Activated T-helper 17 cell treated with anti-CD3 and anti-CD28 coated beads, Interleukin-2, amount 50 U/mL, for 72 hours (primary cell): ENCODE measurements at regions not wholly inside any gene's neighbourhood (a gene's known extent, or its start where the extent isn't known, plus 50 kb on each side); places are given as distances from the start of the nearest gene placed in this dataset.
"Not testable (repeated sequence)": the region's sequence is repeated elsewhere in the genome, so short reads cannot be mapped to it uniquely, and the experiment has no call there.

Source experiments
- ATAC-seq: fragments of 150-1000 bp; cut with Tn5 transposase; replicated peaks from 2 replicates; pipeline ENCODE4 v1.10.0; 2021; ENCODE audit warnings: mild to moderate bottlenecking, moderate library complexity
- H3K27ac Mint-ChIP-seq: one replicate; pipeline ENCODE4 v1.8.0; 2022; ENCODE audit warnings: mixed read lengths
- H3K27me3 Mint-ChIP-seq: one replicate; pipeline ENCODE4 v1.8.0; 2022; ENCODE audit warnings: mixed read lengths
- H3K36me3 Mint-ChIP-seq: one replicate; pipeline ENCODE4 v1.8.0; 2022; ENCODE audit warnings: low read depth, mild to moderate bottlenecking, mixed read lengths
- H3K4me1 Mint-ChIP-seq: one replicate; pipeline ENCODE4 v1.8.0; 2022; ENCODE audit warnings: mixed read lengths
- H3K4me3 Mint-ChIP-seq: one replicate; pipeline ENCODE4 v1.8.0; 2022; ENCODE audit warnings: mild to moderate bottlenecking, mixed read lengths
- H3K9me3 Mint-ChIP-seq: one replicate; pipeline ENCODE4 v1.8.0; 2022; ENCODE audit warnings: mixed read lengths

DNA sequence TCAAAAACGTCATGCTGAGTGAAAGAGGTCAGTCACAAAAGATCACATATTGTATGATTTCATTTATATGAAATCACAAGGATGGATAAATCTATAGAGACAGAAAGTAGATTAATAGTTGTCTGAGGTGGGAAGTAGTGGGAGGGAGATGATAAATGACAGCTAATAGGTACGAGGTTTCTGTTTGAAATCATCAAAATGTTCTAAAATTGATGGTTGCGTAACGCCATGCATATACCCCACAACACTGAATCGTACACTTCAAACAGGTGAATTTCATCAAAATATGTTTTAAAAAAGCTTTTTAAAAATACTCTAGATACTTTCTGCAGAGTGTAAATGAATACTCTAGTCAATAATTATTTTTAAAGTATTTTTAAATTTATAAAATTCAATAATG, 303.0 kb upstream of the STAC start:
- Mint-ChIP-seq H3K27me3 (no peaks in the 10 kb centered on the region), H3K4me1 (no peaks in the 10 kb centered on the region), H3K36me3 (no peaks in the 10 kb centered on the region), H3K4me3 (no peak overlapping the region), H3K9me3 (peaks cover 6% of the 10 kb centered on the region), H3K27ac (no peak overlapping the region)
- no peak for ATAC-seq

DNA sequence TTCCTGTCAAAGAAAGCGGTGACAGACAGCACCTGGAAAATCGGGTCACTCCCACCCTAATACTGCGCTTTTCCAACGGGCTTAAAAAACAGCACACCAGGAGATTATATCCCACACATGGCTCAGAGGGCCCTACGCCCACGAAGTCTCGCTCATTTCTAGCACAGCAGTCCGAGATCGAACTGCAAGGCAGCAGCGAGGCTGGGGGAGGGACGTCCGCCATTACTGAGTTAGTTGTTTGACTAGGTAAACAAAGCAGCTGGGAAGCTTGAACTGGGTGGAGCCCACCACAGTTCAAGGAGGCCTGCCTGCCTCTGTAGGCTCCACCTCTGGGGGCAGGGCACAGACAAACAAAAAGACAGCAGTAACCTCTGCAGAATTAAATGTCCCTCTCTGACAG, 297.3 kb upstream of the STAC start:
- H3K9me3 Mint-ChIP-seq, ATAC-seq, H3K27ac Mint-ChIP-seq, H3K36me3 Mint-ChIP-seq, H3K27me3 Mint-ChIP-seq, H3K4me3 Mint-ChIP-seq, H3K4me1 Mint-ChIP-seq: not testable (repeated sequence)

DNA sequence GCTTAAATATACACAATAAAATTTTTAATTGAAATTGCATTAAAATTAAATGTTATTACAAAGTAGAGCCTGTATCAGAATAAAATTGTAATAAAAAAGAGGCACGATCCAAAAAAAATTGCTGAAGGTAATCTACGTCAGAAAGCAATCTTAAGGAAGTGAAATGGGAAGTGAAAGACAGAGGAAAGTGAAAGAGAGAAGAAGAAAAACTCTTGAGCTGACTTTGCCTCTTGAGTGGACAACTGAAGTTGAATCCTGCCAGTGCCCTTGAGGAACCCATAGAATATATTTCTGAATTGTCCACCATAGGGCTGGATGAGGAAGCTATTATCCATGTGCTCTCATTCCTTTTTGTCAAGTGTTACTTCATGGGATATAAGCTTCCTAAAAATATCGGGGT, 285.1 kb upstream of the STAC start:
- Mint-ChIP-seq H3K36me3 (no peaks in the 10 kb centered on the region), H3K27me3 (no peaks in the 10 kb centered on the region), H3K4me3 (no peak overlapping the region), H3K9me3 (no peaks in the 10 kb centered on the region), H3K27ac (no peak overlapping the region), H3K4me1 (no peaks in the 10 kb centered on the region)
- no peak for ATAC-seq

DNA sequence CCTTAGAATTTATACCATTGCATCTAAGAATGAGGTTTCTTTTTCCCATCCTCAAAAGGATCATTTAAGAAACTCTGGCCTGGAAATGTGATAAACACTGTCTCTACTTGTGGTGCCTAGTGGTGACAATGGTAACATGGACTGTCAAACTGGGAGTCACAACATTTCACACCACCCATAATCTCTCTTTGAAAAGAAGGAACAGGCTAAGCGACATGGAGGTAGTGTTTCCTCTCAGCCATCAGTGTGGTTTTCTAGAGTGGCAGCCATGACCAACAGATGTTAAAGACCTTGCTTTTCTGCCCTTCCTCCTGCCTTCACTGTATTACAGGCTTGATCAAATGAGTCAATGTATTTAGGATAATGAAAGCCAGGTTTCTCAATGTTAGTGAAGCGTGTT, 283.1 kb upstream of the STAC start:
- Mint-ChIP-seq H3K27me3 (no peaks in the 10 kb centered on the region), H3K9me3 (no peaks in the 10 kb centered on the region), H3K27ac (no peak overlapping the region), H3K4me1 (no peaks in the 10 kb centered on the region), H3K4me3 (no peak overlapping the region), H3K36me3 (no peaks in the 10 kb centered on the region)
- ATAC-seq, result no peak

DNA sequence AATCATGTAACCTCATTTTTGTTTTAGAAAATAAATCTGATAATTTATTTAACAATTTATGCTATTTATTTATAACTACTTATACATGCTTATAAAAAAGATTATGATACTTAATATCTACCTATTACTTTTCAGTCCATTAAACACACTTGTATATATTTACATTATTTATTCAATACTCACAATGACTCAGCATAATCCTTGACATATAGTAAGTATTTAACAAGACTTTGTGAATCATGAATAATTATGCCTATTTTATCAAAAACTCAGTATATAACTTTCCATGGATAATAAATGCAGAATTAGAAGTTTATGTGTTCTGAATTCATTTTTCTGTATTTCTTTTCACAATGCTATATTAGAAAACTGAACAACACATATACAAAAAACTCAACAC, 266.0 kb upstream of the STAC start:
- H3K36me3 Mint-ChIP-seq, result no peaks in the 10 kb centered on the region
- H3K9me3 Mint-ChIP-seq, result no peaks in the 10 kb centered on the region
- no peak overlapping the region for H3K27ac Mint-ChIP-seq
- H3K27me3 Mint-ChIP-seq, result no peaks in the 10 kb centered on the region
- no peaks in the 10 kb centered on the region for H3K4me1 Mint-ChIP-seq
- ATAC-seq, result no peak
- H3K4me3 Mint-ChIP-seq, result no peak overlapping the region

DNA sequence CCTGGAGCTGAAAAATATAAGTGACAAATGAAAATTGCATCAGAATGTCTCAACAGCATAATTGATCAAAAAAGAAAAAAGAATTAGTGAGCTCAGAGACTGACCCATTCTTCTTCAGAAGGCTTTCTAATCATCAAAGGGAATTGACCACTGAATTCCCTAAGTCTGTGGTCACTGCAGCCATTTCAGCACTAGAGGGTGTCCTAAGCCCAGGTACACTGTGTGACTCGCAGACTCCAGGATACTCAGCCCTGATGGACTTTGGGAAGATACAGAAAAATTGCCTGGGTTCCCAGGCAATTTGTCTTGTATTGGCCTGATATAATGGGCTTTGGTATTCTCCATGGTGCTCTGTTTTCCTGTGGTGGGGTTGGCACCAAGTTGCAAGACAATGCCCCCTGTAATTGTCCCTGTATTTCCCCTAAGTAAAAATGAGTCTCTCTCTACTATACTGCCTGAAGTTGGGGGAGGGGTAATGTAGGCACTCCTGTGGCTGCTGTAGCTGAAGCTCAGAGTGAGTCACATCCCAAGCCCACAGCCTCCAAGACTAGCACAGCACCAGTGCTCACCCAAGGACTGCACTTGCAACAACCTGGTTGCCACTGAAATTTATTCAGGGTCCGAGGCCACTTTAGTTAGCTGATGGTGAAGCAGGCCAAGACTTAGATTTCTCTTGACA, 256.0 kb upstream of the STAC start:
- ATAC-seq, result no peak
- H3K27ac Mint-ChIP-seq, result no peak overlapping the region
- peaks cover 10% of the 10 kb centered on the region for H3K9me3 Mint-ChIP-seq
- H3K27me3 Mint-ChIP-seq, result no peaks in the 10 kb centered on the region
- no peak overlapping the region for H3K4me3 Mint-ChIP-seq
- H3K4me1 Mint-ChIP-seq, result no peaks in the 10 kb centered on the region
- H3K36me3 Mint-ChIP-seq, result no peaks in the 10 kb centered on the region

DNA sequence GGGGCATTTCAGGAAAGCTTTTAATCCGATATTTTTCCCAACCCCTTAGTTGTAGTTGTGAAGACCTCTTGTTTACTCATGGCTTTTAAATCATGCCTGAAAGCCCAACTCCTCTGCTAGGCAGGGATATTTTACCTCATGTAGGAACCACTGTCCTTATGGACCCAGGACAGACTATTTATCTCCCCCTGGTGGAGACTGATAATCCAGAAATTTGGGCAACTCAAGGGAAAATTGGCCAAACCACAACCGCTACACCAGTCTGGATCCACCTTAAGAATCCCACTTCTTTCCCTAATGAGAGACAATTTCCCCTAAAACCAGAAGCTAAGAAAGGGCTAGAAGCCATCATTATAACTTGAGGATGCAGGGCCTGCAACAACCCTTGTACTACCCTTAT, 248.1 kb upstream of the STAC start:
- no peak overlapping the region for H3K27ac Mint-ChIP-seq
- H3K4me1 Mint-ChIP-seq, result no peaks in the 10 kb centered on the region
- no peak overlapping the region for H3K4me3 Mint-ChIP-seq
- no peaks in the 10 kb centered on the region for H3K27me3 Mint-ChIP-seq
- no peaks in the 10 kb centered on the region for H3K9me3 Mint-ChIP-seq
- no peak for ATAC-seq
- no peaks in the 10 kb centered on the region for H3K36me3 Mint-ChIP-seq

DNA sequence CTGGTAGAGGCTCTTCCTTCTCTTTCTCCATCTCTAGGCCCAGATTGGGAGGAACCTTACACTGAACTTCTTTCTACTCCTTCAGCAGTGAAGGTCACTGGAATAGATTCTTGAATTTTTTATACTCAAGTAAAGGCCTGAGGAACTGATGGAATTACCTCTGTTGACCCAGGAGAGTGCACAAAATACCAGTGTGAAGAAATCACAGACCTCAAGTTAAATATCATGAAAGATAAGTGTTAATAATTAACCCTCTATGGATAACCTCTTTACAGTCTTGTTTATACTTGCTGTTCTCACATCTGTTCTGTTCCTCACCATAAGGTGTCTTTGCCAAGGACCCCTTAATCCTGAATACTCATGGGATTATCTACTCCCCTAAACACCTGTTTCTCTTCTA, 244.4 kb upstream of the STAC start:
- no peak overlapping the region for H3K4me3 Mint-ChIP-seq
- no peak for ATAC-seq
- no peaks in the 10 kb centered on the region for H3K4me1 Mint-ChIP-seq
- no peaks in the 10 kb centered on the region for H3K9me3 Mint-ChIP-seq
- H3K27me3 Mint-ChIP-seq, result no peaks in the 10 kb centered on the region
- H3K36me3 Mint-ChIP-seq, result no peaks in the 10 kb centered on the region
- H3K27ac Mint-ChIP-seq, result no peak overlapping the region

DNA sequence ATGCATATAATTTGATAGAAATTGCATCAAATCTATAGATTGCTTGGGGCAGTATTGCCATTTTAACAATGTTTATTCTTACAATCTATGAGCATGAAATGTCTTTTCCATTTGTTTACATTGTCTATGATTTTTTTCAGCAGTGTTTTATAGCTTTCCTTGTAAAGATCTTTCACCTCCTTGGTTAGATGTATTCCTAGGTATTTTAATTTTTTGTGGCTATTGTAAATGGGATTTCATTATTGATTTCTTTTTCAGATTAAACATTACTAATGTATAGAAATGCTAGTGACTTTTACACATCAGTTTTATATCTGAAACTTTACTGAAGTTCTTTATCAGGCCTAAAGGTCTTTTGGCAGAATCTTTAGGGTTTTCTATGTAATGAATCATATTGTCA, 237.6 kb upstream of the STAC start:
- H3K4me3 Mint-ChIP-seq, result no peak overlapping the region
- no peak overlapping the region for H3K27ac Mint-ChIP-seq
- H3K36me3 Mint-ChIP-seq, result no peaks in the 10 kb centered on the region
- H3K9me3 Mint-ChIP-seq, result peaks cover 4% of the 10 kb centered on the region
- no peak for ATAC-seq
- no peaks in the 10 kb centered on the region for H3K27me3 Mint-ChIP-seq
- no peaks in the 10 kb centered on the region for H3K4me1 Mint-ChIP-seq

DNA sequence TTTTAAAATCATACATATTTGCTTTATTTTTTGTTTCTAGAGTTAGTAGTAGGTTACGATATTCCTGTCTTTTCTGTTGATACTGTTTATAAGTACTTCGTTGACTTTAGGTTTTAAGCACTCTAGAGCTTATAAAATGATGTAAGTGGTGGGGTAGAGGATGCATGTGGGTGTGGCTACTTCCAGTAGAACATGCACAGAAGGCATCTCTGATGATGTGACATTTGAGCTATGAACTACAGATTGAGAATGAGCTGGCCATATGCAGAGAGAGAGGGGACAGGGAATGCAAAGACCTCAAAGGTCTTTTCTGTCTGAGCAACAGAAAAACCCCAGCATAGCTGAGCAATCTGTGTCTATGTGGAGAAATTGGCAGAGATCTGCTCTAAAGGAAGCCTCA, 233.9 kb upstream of the STAC start:
- H3K4me3 Mint-ChIP-seq, result no peak overlapping the region
- no peaks in the 10 kb centered on the region for H3K36me3 Mint-ChIP-seq
- H3K9me3 Mint-ChIP-seq, result peaks cover 6% of the 10 kb centered on the region
- no peaks in the 10 kb centered on the region for H3K27me3 Mint-ChIP-seq
- H3K4me1 Mint-ChIP-seq, result no peaks in the 10 kb centered on the region
- H3K27ac Mint-ChIP-seq, result no peak overlapping the region
- ATAC-seq, result no peak

DNA sequence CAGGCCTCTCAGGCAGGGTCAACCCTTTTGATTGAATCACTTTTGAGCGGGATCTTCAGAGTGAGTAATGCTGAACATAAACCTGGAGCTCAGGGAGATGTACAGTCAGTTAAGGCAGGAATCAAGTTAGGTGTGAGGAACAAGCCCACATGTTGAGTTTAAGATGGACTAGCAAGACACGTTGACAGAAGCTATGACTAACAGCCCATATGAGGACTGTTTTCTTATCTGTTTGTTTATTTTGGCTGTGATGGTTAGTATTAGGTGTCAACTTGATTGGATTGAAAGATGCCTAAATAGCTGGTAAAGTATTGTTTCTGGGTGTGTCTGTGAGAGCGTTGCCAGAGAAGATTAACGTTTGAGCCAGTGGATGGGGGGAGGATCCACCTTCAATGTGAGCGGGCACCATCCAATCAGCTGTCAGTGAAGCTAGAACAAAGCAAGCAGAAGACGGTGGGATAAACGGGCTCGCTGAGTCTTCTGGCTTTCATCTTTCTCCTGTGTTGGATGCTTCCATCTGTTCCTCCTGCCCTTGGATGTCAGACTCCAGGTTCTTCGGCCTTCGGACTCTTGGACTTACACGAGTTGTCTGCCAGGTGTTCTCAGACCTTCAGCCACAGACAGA, 232.3 kb upstream of the STAC start:
- no peak overlapping the region for H3K27ac Mint-ChIP-seq
- H3K27me3 Mint-ChIP-seq, result no peaks in the 10 kb centered on the region
- no peaks in the 10 kb centered on the region for H3K36me3 Mint-ChIP-seq
- no peaks in the 10 kb centered on the region for H3K4me1 Mint-ChIP-seq
- no peak overlapping the region for H3K4me3 Mint-ChIP-seq
- H3K9me3 Mint-ChIP-seq, result peaks cover 6% of the 10 kb centered on the region
- ATAC-seq, result no peak

DNA sequence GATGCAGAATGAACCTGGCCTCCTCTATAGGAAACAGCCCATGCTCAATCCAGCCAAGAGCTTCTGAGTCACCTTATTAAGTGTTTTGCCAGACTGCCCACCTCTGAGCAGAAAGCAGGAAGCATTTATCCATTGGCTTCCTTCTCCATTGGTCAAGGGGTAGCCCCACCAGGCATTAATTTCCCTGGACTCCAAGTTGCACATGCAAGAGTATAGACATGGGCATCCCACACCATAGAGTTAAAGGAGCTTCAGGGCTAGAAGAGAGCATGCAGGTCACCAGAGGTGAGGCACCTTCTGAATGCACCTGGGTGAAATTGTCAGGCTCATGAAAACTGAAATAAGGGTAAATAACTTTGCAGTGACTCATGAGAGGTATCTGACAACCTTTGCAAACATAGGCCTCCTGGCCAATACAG, 230.8 kb upstream of the STAC start:
- Mint-ChIP-seq H3K4me1 (no peaks in the 10 kb centered on the region), H3K4me3 (no peak overlapping the region), H3K36me3 (no peaks in the 10 kb centered on the region), H3K27me3 (no peaks in the 10 kb centered on the region), H3K27ac (no peak overlapping the region), H3K9me3 (peaks cover 6% of the 10 kb centered on the region)
- ATAC-seq, result no peak

DNA sequence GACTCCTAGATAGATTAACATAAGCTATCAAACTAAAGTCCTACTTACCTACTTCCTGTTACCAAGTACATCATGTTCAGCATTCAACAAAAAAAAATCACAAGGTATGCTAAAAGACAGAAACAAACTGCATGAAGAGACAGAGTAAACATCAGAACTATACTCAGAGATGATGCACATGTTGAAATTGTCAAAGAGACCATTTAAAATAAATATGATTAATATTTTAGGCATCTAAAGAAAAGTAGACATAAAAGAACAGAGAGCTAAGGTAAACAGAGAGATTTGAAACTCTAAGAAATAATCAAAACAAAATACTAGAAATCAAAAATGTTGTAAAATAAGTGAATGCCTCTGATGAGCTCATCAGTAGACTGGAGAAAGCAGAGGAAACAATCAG, 224.8 kb upstream of the STAC start:
- Mint-ChIP-seq H3K4me1 (no peaks in the 10 kb centered on the region), H3K27ac (no peak overlapping the region), H3K36me3 (no peaks in the 10 kb centered on the region), H3K4me3 (no peak overlapping the region), H3K9me3 (no peaks in the 10 kb centered on the region), H3K27me3 (no peaks in the 10 kb centered on the region)
- ATAC-seq, result no peak

DNA sequence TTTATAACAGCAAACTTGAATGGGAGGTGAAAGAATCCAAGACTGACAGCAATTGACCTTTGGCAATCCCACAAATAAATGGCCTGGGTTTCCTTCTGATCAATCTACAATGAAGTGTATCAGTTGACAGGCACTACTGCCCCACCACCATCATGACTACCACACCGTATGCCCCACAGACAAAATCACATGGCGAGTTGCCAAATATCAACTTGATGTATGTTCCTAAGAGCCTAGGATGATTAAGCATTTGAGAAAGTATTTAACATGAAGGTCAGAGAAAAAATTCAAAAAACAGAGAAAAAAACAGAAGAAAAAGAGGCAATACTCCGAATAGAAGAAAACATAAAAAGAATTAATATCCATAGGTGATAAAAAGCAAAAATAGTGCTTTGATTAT, 215.9 kb upstream of the STAC start:
- Mint-ChIP-seq H3K36me3 (no peaks in the 10 kb centered on the region), H3K9me3 (peaks cover 6% of the 10 kb centered on the region), H3K4me3 (no peak overlapping the region), H3K4me1 (no peaks in the 10 kb centered on the region), H3K27ac (no peak overlapping the region), H3K27me3 (no peaks in the 10 kb centered on the region)
- no peak for ATAC-seq

DNA sequence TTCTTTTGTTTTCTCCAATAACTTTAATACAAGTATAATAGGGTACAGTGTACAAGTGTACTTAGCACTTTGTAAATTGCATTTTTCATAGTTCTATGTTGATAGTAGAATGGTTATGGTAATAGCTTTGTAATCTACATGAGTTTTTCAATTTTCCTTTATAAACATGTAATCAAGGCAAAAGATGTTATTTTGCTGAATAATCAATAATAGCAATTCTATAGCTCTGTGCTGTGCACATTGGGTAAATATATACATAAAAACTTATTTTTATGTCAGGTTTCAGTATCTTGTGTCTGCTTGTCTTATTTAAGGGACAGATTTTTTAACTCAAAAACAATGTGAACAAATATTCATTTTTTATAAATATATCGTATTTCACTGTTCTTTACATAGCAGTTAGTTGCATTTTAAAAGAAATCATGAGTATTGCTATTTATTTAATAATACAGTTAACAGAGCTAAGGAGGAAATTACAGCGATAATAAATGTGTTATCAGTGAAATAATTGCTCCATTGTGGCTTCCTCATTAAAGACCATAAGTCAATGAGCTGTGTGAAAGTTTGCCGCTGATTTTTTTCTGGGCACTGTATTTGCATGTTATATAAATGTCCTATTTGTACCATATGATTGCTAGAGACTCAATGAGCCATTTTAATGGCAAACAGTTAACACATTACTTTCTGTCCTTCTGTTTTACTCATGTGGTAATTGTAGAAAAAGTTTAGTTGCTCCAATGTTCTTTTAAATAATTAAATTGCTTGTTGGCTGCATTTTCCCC, 214.6 kb upstream of the STAC start:
- no peak overlapping the region for H3K4me3 Mint-ChIP-seq
- no peaks in the 10 kb centered on the region for H3K27me3 Mint-ChIP-seq
- H3K27ac Mint-ChIP-seq, result no peak overlapping the region
- peaks cover 6% of the 10 kb centered on the region for H3K9me3 Mint-ChIP-seq
- H3K36me3 Mint-ChIP-seq, result no peaks in the 10 kb centered on the region
- ATAC-seq, result no peak
- H3K4me1 Mint-ChIP-seq, result no peaks in the 10 kb centered on the region
